NCI-H1105 (cell line): ENCODE measurements at regions not wholly inside any gene's neighbourhood (a gene's known extent, or its start where the extent isn't known, plus 50 kb on each side); places are given as distances from the start of the nearest gene placed in this dataset.

Experiments used
- DNase-seq: peaks from one replicate; lab custom pipeline; 2025; lab: John Stamatoyannopoulos, UW

DNA sequence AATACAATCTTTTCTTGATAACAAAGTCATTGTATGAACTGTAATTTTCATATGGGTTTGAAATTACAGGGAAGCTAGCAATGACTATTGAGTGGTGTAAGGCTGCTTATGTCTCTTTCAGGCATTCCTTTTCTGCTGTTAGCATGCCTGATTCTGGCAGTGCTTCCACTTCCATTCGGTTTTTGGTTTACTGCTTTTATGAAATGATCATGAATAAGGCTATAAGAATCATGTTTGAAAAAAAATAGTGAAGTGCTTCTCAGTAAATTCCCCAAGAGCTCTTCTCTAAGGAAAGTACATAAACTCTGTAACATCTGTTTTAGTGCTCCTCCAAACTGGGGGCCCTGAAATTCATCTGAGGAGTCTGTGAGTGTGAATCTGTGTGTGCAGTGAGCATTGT lies 434.0 kb upstream of the RGS6 start:
- no peak for DNase-seq

DNA sequence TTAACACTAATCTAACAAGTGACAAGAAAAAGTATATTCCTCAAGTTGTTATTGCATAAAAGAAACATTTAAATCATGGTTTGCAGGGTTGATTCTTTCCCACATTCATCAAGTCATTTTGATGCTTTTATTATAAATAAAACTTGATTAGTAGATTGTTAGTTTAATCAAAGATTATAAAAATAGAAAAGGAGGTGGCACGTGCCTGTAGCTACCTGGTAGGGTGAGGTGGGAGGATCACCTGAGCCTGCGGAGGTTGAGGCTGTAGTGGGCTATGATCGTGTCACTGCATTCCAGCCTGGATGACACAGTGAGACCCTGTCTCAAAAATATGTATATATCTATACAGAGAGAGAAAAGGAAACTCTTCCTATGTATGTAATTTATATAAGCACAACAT lies 433.2 kb upstream of the RGS6 start:
- no peak for DNase-seq

DNA sequence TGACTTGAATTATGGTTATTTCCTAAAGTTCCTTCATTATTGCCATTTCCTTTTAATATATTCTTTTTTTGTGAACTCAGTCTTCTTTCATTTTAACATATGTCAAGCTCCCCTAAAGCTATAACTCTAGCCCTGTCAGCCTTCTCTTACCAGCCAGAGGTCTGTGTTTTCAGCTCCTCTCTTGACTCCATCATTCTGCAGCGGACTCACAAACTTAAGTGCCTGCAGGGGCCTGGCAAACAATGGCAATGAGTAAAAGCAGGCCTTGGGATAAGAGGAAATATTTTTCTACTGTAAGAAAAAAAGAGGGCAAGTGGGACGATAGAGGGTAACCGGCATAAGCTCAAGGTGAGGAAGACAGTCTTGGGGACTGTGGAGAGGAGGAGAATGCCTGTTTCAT lies 424.5 kb upstream of the RGS6 start:
- no peak for DNase-seq

DNA sequence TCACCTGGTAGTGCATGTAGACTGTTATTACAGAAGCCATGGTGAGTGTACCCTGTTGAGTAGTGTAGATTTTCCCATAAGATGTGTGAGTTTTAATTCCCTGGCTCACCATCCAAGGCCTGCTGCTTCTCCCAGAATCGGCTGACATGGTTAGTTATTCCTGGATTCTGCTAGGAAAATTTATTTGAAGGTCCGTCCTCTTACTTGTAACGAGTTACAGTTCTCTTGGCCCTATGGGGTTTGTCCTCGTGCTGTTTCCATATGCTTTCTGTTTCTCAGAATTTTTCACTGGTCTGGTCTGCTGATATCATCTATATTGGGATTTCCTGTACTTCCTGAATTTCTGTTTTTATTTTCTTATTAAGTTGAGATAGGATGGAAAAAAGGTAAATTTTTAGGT lies 423.3 kb upstream of the RGS6 start:
- no peak for DNase-seq

DNA sequence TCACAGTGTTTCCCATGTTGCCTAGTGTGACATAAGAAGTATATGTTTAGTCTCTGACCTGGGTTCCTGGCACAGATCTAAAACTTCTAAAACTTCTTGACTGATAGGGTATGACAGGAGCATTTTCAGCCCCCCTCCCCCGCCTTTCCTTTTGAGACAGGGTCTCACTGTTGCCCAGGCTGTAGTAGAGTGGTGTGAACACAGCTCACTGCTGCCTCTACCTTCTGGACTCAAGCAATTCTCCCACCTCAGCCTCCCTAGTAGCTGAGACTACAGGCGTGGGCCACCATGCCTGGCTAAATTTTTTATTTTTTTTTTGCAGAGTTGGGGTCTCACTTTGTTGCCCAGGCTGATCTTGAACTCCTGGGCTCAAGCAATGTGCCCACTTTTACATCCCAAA lies 421.1 kb upstream of the RGS6 start:
- no peak for DNase-seq

DNA sequence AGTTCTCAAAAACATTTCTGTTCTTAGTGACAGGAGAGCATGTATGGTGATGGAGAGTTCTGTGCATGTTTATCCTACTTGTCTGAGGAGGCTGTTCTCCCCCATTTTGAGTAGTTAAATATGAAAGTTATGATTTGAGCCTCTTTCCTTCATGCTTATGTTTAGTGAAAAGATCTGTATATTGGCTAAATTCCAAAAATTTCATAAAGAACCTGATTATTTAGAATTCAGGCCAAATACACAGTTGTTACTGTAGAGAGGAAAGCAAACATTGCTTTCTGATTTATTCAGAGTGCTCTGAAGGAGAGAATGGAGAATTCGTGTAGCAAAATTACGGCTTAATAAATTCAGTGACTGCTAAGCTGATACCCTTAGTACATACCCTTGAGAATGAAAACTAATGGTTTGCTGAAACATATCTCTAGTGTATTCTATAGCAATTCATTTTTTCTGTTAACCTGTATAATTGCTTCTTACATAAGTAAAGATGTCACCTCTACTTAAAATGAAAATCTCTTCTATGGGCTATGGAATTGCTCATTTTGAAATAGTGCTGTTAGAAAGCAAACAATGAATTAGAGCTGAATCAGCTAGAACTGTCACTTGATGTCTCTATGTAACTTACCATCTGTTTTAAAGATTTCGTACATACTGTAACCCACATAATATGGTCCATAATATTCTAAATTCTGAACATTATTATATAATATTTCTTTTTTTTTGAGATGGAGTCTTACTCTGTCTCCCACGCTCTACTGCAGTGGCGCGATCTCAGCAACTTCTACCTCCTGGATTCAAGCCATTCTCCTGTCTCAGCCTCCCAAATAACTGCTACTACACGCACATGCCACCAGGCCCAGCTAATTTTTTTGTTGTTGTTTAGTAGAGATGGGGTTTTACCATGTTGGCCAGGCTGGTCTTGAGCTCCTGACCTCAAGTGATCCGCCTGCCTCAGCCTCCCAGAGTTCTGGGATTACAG lies 417.0 kb upstream of the RGS6 start:
- peak; percentile 9 for DNase-seq

DNA sequence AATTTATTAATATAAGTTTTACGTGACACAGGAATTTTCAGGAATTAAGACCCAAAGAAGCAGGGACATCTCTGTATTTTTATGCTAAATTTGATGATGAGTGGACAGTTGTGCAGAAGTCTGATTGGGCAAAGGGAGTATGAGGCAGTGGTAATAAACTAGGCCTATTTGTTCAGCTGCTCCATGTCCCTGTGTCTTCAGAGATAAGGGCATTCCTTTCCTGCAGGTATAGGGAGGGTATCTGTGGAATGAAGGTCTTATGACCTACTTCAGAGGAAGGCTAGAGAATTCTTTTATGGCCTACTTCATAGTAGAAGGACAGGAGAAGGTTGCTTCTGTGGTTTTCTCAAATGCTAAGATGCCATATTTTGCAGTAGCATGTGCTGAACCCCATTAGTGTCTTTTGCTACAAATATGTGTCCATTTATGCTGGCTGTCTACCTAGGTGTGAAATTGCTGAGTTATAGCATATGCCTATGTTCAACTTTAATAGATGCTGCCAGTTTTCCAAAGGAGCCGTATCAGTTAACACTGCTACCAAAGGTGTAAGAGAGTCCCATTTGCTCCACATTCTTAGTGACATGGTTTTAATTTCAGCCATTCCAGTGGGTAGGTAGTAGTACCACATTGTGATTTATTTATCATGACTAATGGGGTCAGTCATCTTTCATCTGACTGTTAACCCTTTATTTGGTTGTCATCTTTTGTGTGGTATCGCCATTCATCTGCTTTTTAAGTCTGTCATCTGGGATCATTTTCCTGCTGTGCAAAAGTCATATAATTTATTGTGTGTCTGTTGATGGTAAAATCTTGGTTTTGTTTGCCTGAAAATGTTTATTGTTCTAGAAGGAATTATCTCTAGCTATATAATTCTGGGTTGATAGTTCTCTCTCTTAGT lies 410.7 kb upstream of the RGS6 start:
- no peak for DNase-seq

DNA sequence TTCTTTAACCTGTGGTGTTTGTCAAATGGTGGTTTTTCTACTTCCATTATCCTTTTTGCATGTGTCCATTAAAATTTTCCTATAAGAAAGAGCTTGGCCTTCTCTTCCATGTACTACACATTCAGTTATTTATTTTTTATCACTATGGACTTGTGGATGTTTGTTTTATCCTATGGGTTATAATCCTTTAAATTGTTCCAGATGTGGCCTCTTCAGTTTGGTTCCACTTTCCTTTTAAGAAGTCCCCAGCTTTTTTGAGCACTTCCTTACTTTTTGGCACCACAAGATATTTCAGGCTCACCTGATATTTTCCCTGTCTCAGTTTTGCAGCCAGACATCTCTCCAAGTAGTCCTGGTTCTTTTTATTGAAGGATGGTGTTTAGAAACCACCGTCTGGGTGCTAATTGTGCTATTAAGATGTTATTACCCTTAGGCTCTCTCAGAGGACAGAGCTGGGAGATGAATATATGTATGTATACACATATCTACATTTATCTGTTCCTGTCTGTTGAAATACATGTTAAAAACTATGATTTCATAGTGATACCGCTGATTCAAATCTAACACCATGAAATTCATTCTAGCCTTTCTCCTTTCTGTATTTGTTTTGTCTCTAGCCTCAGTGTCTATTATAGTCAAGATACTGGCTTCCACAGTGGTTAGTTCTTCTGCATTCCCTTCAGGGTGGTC lies 408.5 kb upstream of the RGS6 start:
- DNase-seq = no peak

DNA sequence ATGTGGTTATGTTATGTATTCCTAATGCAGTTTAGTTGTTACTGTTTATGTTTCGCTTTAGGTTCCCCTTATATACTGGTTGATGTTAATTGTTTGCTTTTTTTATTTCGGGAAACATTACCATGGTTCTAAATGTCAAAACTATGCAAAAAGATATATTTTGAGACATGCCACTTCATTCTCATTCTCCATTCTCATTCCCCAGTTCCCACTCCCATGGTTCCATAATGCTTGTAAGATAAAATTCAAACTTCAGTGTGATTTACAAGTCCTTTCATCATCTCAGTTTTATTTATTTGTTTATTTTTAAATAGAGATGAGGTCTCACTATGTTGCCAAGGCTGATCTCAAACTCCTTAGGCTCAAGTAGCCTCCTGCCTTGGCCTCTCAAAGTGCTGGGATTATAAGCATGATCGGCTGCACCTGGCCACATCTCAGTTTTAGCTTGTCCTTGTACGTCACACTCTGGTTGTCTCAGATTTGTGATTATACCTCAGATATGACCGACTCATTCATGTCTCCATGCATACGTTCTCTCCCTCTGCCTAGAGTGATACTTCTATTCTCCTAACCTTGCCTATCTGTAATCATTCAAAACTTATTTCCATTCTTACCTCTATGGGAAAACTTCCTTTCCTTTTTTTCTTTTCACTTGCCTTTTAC lies 407.8 kb upstream of the RGS6 start:
- no peak for DNase-seq

DNA sequence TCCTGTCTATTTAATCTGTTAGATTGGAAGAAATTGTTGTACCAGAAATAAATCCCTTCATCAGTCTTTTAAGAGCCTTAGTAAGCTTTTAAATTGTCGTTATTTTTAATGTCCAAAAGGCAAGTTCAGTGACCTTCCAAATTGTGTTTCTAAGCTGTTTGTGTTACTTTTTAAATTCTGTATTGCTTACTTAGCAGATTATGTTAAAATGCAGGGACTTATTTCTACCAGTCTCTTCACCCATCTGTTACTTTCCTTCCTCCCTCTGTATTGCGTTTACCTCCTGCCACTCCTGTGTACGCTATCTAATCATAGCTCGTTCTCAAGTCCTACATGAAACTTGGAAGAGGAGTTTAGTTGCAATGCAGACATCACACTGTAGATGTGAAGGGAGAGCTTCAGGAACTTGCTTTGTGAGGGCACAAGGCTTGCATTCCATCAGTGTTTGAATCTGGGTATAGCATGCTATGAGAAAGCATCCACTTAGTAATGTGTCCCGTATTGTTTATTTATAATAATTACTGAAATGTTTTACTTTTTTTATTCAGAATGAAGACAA lies 406.5 kb upstream of the RGS6 start:
- no peak for DNase-seq

DNA sequence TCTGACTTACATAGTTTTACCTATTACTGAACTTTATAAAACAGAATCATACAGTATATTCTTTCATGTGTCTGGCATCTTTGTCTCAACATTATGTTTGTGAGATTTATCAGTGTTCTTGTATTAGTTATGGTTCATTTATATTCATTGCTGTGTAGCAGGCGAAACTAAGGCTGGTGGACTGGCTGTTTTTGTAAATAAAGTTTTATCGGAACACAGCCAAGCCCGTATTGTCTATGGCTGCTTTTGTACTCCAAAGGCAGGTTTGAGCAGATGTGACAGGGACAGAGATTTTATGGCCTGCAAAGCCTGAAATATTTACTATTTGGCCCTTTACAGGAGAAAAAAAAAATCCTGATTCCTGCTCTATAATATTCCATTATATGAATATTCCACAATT lies 405.8 kb upstream of the RGS6 start:
- DNase-seq = no peak

DNA sequence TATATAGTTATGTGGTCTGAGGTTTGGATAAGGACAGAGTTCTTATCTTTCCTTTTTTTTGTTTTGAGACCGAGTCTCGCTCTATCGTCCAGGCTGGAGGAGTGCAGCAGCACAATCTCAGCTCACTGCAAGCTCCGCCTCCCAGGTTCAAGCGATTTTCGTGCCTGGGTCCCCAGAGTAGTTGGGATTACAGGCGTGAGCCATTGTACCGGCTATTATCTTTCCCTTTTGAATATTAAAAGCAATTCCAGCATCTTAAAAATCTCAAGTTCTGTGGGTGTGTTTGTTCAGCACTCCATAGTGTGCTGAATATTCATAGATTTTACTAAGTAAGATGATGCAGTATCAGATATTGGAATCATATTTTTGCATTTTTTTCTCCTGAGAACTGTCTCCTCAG lies 404.4 kb upstream of the RGS6 start:
- no peak for DNase-seq

DNA sequence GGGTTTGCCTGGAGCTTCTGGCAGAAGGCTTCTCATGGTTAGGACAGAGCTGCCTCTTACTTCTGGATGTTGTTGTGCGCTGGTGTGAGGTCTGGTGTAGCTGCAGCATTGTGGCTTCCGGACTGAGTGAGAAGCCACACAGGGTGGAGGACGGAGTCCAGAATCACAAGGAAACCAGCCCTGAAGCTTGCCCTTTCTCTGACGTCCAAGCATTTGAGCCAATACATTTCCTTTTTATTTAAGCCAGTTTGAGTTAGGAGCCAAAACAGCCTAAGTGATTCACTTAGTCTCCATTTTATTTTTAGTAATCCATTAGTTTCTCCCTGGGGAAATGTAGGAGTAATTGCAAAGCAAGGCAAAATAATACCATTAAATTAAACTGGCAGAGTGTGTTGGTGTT lies 402.4 kb upstream of the RGS6 start:
- DNase-seq = no peak

DNA sequence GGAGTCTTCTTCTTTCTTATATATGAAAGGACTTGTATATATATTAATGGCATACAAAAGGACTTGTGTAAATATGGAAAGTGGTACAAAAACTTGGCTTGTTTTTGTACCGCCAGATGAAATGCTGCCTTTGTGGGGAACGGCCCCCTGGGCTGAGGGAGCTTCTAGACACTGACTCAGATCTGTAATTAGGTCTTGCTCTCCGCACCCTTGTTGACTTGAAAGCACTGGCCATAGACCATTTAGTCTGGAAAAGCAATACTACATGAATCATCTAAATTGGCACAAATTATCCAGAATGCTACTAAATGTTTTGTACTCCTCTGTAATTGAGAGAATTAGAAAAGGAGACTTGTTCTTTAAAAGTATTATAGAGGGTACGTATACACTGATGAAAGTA lies 399.9 kb upstream of the RGS6 start:
- DNase-seq = no peak

DNA sequence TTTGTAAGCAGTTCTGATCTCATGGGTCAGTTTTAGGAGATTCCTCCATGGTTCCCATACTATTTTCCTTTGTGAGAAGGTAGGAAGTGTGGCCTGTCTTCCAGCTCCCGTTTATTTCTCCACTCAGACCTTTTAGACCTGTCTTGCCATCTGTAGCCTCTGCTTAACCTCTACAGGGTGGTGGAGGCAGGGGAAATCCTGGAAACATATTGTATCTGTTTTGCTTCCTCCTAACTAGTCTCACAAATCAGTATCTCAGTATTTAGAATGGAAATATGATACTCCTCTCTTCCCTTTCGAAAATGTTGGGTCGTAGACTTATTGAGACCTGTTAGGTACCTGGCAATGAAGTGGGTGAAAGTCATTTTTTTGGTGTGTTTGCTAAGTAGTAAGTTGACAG lies 399.4 kb upstream of the RGS6 start:
- no peak for DNase-seq

DNA sequence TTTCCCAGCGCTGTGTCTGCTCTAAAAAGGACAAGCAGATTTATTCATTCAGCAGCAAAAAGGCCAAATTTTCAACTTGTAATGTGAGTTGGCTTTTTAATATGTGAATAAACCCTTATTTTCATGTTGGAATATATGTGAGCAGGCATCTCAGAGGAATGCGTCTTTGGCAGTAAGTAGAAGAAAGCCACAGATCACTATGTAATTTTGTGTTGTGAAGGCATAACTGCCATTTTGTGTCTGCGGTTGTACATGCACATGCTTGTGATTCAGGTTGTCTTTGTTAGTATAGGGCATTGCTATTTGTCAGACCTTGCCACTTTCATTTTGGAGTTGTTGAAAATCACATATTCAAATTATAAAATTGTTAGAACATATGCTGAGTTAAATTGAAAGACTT lies 398.8 kb upstream of the RGS6 start:
- no peak for DNase-seq

DNA sequence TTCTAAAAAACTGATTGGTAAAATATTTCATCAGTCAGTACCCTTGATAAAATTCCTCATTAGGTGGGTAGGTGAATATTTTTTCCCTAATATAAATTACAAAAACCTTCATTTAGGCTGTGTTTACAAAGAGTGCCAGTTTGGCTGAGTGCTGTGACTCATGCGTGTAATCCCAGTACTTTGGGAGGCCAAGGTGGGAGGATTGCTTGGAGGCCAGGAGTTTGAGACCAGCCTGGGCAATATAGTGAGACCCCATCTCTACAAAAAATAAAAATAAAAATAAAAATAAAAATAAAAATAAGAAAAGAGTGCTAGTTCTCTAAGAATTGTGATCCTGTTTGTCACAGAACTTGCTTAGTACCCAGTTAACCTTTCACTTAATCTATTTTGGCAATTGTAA lies 398.4 kb upstream of the RGS6 start:
- DNase-seq = no peak

DNA sequence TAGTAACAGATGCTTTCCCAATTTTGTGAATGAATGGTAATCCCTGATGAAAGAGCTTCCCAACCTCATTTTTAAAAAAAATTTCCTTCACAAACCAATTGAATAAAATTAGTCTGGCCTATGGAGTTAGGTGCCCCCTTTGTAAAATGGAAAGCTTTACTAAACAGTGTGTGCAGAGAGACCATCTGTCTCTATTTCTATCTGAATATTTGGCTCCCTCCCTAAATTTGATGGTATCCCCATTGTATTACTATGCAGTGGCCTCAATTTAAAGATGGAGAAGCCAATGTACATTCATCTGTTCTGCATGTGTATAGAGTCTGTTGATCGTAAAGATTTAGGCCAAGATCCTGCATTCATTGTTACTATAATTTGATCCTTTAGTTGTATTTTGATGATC lies 397.7 kb upstream of the RGS6 start:
- DNase-seq = no peak

DNA sequence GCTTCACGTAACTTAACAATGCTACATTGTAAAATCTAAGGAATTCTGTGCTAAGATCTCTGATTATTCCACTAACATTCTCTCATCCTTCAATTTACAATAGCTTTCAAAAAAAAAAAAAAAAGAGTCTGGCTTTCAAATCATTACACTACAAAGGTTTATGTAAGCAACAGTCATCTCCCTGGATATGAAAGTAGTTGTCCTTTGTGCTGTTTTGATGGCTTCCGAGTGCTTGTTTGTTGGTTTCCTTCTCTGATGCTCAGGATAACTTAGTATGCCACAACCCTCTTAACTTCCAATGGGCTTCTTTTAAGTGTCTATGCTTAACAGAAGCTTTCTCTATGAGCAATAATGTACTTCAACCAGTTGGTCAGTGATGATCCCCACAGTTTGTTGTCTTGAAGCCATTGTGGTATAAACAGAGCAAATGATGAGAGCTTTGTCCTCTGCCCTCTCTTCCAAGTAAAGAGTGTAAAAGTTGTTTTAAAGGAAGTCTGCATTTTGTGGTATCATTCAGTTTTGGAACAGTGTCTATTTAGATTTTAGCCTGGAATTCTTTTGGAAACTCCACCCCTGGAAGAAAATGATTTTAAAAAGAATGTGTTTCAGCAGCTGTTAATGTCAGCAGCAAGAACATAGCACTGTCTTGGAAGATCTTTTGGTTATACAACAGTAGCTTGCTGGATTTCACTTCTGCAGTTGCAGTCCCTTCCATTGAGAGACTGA lies 396.1 kb upstream of the RGS6 start:
- DNase-seq = no peak

DNA sequence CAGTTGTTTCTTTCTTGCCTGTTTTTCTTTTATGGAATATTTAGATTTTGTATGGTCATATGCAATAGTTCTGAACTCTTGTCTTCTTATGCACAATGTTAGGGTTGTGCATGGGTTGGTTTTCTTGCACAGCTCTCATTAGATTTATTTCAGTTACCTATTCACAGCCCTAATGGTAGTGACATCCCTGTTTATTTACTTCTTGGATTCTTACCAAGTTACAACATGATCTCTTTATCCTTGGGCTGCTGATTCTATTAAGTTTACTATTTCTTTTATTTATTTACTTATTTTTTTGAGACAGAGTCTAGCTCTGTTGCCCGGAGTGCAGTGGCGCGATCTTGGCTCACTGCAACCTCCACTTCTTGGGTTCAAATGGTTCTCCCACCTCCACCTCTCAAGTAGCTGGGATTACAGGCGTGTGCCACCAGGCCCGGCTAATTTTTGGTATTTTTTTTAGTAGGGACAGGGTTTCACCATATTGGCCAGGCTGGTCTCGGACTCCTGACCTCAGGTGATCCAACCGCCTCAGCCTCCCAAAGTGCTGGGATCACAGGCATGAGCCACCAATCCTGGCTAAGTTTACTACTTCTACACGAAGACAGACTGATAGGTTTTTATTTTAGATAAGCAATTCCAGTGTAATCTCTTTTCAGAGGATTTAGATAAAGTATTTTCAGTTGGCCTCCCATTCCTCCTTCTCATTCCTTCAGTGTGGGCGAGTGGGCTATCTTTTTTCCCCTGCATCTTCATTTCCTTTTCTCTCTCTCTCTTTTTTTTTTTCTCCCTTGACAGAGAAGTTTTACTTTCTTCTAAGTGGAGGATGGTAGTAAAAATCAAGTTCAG lies 395.1 kb upstream of the RGS6 start:
- no peak for DNase-seq
